NOMO-1 treated with DMSO at 0.1 percent for 48 hours (cell line): ENCODE measurements at regions not wholly inside any gene's neighbourhood (a gene's known extent, or its start where the extent isn't known, plus 50 kb on each side); places are given as distances from the start of the nearest gene placed in this dataset.

Source experiments
- DNase-seq: peaks from one replicate; lab custom pipeline; 2025; ENCODE audit not compliant: unreplicated experiment; lab: John Stamatoyannopoulos, UW

GRCh38 chr22:27358096-27358870, 443.3 kb downstream of the MN1 start:
- DNase-seq, result no peak

GRCh38 chr22:27370269-27370668, 431.3 kb downstream of the MN1 start:
- peak; percentile 70 for DNase-seq

GRCh38 chr22:27370987-27371386, 430.6 kb downstream of the MN1 start:
- no peak for DNase-seq

GRCh38 chr22:27372364-27372763, 429.2 kb downstream of the MN1 start:
- DNase-seq, result no peak

- no peak for DNase-seq
Observed at GRCh38 chr22:27372969-27373670, 428.4 kb downstream of the MN1 start.

- no peak for DNase-seq
Observed at GRCh38 chr22:27377501-27378295, 423.9 kb downstream of the MN1 start.

- DNase-seq, result no peak
Observed at GRCh38 chr22:27378311-27378800, 423.2 kb downstream of the MN1 start.

- DNase-seq, result no peak
Observed at GRCh38 chr22:27378995-27379394, 422.6 kb downstream of the MN1 start.

- DNase-seq, result no peak
Observed at GRCh38 chr22:27380855-27381254, 420.7 kb downstream of the MN1 start.

- DNase-seq, result no peak
Observed at GRCh38 chr22:27381552-27381951, 420.0 kb downstream of the MN1 start.

GRCh38 chr22:27381960-27382742, 419.4 kb downstream of the MN1 start:
- no peak for DNase-seq

- no peak for DNase-seq
Observed at GRCh38 chr22:27382947-27383346, 418.6 kb downstream of the MN1 start.

- no peak for DNase-seq
Observed at GRCh38 chr22:27383896-27384295, 417.7 kb downstream of the MN1 start.

GRCh38 chr22:27385261-27385998, 416.1 kb downstream of the MN1 start:
- no peak for DNase-seq

- no peak for DNase-seq
Observed at GRCh38 chr22:27386186-27386585, 415.4 kb downstream of the MN1 start.

- DNase-seq, result no peak
Observed at GRCh38 chr22:27387561-27387960, 414.0 kb downstream of the MN1 start.

- no peak for DNase-seq
Observed at GRCh38 chr22:27388090-27388600, 413.4 kb downstream of the MN1 start.

- DNase-seq, result no peak
Observed at GRCh38 chr22:27389727-27390075, 411.9 kb downstream of the MN1 start.

- DNase-seq, result no peak
Observed at GRCh38 chr22:27391092-27391770, 410.3 kb downstream of the MN1 start.
